ENCODE measurements at regions not wholly inside any gene's neighbourhood (a gene's known extent, or its start where the extent isn't known, plus 50 kb on each side); places are given as distances from the start of the nearest gene placed in this dataset.

DNA sequence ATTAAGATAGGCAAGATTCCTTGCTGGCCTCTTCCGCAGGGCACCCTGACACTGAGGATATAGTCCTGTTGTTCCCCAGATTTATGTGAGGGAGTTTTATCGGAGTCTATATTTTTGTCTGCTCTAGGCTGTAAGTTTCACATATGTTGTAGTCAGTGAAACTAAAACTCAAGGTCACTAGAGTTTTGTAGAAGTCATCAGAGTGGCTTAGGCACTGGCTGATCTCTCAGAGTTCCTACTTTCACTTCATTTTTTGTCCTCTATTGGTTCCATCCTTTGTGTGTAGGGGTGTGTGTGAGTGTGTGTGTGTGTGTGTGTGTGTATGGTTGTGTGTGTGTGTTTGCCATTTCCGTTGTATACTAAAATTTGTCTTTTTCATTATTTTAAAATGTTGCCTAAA, 577.5 kb downstream of the IQCM start:
- TF ChIP-seq ETV6 (CRISPR knock-in tag; conservative IDR thresholded peaks at IDR 0.05), result no peak
- no peak for TF ChIP-seq CHD4 (IDR thresholded peaks at IDR 0.05; ENCODE audit: borderline replicate concordance, low read length)
- no peak for TF ChIP-seq GPN1 (CRISPR knock-in tag; IDR thresholded peaks at IDR 0.05; ENCODE audit: borderline replicate concordance)
- TF ChIP-seq ZNF256 (CRISPR knock-in tag; conservative IDR thresholded peaks at IDR 0.05), result no peak
- no peak for TF ChIP-seq CEBPB (IDR thresholded peaks at IDR 0.05; ENCODE audit: borderline replicate concordance, low read depth, low read length)
- TF ChIP-seq, protein P1, sequence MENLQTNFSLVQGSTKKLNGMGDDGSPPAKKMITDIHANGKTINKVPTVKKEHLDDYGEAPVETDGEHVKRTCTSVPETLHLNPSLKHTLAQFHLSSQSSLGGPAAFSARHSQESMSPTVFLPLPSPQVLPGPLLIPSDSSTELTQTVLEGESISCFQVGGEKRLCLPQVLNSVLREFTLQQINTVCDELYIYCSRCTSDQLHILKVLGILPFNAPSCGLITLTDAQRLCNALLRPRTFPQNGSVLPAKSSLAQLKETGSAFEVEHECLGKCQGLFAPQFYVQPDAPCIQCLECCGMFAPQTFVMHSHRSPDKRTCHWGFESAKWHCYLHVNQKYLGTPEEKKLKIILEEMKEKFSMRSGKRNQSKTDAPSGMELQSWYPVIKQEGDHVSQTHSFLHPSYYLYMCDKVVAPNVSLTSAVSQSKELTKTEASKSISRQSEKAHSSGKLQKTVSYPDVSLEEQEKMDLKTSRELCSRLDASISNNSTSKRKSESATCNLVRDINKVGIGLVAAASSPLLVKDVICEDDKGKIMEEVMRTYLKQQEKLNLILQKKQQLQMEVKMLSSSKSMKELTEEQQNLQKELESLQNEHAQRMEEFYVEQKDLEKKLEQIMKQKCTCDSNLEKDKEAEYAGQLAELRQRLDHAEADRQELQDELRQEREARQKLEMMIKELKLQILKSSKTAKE (CRISPR knock-in tag; IDR thresholded peaks at IDR 0.05; ENCODE audit: borderline replicate concordance), result no peak
- TF ChIP-seq NCOA2 (CRISPR knock-in tag; IDR thresholded peaks at IDR 0.05), result no peak
- TF ChIP-seq, protein P2, sequence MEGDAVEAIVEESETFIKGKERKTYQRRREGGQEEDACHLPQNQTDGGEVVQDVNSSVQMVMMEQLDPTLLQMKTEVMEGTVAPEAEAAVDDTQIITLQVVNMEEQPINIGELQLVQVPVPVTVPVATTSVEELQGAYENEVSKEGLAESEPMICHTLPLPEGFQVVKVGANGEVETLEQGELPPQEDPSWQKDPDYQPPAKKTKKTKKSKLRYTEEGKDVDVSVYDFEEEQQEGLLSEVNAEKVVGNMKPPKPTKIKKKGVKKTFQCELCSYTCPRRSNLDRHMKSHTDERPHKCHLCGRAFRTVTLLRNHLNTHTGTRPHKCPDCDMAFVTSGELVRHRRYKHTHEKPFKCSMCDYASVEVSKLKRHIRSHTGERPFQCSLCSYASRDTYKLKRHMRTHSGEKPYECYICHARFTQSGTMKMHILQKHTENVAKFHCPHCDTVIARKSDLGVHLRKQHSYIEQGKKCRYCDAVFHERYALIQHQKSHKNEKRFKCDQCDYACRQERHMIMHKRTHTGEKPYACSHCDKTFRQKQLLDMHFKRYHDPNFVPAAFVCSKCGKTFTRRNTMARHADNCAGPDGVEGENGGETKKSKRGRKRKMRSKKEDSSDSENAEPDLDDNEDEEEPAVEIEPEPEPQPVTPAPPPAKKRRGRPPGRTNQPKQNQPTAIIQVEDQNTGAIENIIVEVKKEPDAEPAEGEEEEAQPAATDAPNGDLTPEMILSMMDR (CRISPR knock-in tag; IDR thresholded peaks at IDR 0.05), result no peak
- TF ChIP-seq ZNF263 (CRISPR knock-in tag; IDR thresholded peaks at IDR 0.05), result no peak
- no peak for TF ChIP-seq ESRRA (CRISPR knock-in tag; IDR thresholded peaks at IDR 0.05; ENCODE audit: low read depth)
- TF ChIP-seq, protein P3, sequence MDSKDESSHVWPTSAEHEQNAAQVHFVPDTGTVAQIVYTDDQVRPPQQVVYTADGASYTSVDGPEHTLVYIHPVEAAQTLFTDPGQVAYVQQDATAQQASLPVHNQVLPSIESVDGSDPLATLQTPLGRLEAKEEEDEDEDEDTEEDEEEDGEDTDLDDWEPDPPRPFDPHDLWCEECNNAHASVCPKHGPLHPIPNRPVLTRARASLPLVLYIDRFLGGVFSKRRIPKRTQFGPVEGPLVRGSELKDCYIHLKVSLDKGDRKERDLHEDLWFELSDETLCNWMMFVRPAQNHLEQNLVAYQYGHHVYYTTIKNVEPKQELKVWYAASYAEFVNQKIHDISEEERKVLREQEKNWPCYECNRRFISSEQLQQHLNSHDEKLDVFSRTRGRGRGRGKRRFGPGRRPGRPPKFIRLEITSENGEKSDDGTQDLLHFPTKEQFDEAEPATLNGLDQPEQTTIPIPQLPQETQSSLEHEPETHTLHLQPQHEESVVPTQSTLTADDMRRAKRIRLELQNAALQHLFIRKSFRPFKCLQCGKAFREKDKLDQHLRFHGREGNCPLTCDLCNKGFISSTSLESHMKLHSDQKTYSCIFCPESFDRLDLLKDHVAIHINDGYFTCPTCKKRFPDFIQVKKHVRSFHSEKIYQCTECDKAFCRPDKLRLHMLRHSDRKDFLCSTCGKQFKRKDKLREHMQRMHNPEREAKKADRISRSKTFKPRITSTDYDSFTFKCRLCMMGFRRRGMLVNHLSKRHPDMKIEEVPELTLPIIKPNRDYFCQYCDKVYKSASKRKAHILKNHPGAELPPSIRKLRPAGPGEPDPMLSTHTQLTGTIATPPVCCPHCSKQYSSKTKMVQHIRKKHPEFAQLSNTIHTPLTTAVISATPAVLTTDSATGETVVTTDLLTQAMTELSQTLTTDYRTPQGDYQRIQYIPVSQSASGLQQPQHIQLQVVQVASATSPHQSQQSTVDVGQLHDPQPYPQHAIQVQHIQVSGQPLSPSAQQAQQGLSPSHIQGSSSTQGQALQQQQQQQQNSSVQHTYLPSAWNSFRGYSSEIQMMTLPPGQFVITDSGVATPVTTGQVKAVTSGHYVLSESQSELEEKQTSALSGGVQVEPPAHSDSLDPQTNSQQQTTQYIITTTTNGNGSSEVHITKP (CRISPR knock-in tag; IDR thresholded peaks at IDR 0.05; ENCODE audit: low read depth), result no peak

All from HepG2 (cell line).